ENCODE measurements at regions not wholly inside any gene's neighbourhood (a gene's known extent, or its start where the extent isn't known, plus 50 kb on each side); places are given as distances from the start of the nearest gene placed in this dataset.

- no peak for TF ChIP-seq CTCF (IDR thresholded peaks at IDR 0.05; ENCODE audit: insufficient read depth, low read depth, low read length)
- ChIA-PET POLR2A (no interaction called here), CTCF (no interaction called here)
- Histone ChIP-seq H3K27me3 (ENCODE audit: control insufficient read depth, insufficient read depth, low read length) (no peaks in the 10 kb centered on the region), H3K4me3 (ENCODE audit: low read depth, low read length) (no peak overlapping the region), H3K36me3 (ENCODE audit: control insufficient read depth, insufficient read depth, low read length) (no peaks in the 10 kb centered on the region)
- no peak for DNase-seq (ENCODE audit: low read depth)
Observed at GRCh38 chr16:5769513-5769912, 671.9 kb upstream of the EEF2KMT start.

DNA sequence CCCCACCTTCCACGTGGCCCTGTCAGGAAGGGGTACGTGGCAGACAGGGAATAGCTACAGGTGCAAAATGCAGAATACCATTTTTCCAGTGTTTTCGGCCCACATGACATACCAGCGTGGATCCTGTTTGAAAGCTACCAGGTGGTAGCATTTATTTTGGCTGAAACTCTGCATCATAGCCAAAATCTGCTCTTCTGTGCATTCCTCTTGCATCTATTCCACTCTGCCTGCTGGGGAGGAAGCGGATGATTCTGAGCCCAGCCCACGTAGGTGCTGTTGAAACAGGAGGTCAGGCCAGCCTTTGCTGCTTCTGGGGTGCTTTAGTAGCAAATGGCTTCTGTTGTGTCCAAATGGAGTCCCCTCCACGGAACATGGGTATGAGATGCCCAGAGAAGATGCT is 670.9 kb upstream of the EEF2KMT start:
- TF ChIP-seq CTCF (IDR thresholded peaks at IDR 0.05; ENCODE audit: insufficient read depth, low read depth, low read length) = no peak
- H3K36me3 ChIP-seq (ENCODE audit: control insufficient read depth, insufficient read depth, low read length) = no peaks in the 10 kb centered on the region
- no peak for DNase-seq (ENCODE audit: low read depth)
- no peak overlapping the region for H3K4me3 ChIP-seq (ENCODE audit: low read depth, low read length)
- POLR2A ChIA-PET = no interaction called here
- CTCF ChIA-PET = no interaction called here
- no peaks in the 10 kb centered on the region for H3K27me3 ChIP-seq (ENCODE audit: control insufficient read depth, insufficient read depth, low read length)

DNA sequence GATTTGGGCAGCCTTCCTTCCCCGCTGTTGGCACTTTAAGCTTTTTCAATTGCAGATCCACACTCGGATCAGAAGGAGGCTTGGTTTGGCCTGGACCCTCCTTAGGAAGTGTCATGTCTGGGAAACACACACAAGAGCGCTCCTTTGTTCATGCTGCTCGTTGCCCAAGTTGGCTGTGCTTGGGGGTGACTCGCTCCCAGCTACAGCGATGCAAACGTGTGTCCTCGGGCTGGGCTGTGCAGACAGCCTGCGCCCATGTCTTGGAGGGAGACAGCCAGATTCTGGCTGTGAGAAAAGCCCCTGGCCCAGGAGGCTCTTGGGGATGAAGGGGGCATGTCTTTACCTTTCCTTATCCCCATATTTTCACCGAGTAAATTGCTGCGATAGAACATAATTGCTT is 665.6 kb upstream of the EEF2KMT start:
- POLR2A ChIA-PET = no interaction called here

DNA sequence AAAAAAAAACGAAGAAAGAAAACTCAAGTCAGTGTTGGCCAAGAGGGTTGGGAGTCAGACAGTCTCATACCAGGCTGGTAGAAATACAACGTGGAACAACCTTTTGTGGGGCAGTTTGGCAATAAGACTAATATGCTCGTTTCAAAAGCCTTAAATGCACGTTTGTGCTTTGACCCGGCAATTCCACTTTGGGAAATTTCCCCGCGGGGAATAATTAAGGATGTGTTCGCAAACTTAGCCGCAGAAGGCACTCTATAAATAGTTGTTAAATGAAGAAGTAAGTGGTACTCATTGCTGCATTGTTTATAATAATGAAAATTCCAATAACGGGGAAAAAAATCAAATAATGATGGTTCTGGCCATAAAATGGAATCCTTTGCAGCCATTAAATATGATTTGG is 664.8 kb upstream of the EEF2KMT start:
- H3K36me3 ChIP-seq (ENCODE audit: control insufficient read depth, insufficient read depth, low read length) = no peaks in the 10 kb centered on the region
- no peak for TF ChIP-seq CTCF (IDR thresholded peaks at IDR 0.05; ENCODE audit: insufficient read depth, low read depth, low read length)
- no peaks in the 10 kb centered on the region for H3K27me3 ChIP-seq (ENCODE audit: control insufficient read depth, insufficient read depth, low read length)
- no peak overlapping the region for H3K4me3 ChIP-seq (ENCODE audit: low read depth, low read length)
- no peak for DNase-seq (ENCODE audit: low read depth)
- CTCF ChIA-PET = no interaction called here
- POLR2A ChIA-PET = no interaction called here

More for the DNA sequence above, 665.6 kb upstream of the EEF2KMT start:
- TF ChIP-seq CTCF (IDR thresholded peaks at IDR 0.05; ENCODE audit: insufficient read depth, low read depth, low read length) = no peak
- CTCF ChIA-PET = no interaction called here
- H3K27me3 ChIP-seq (ENCODE audit: control insufficient read depth, insufficient read depth, low read length) = no peaks in the 10 kb centered on the region
- DNase-seq (ENCODE audit: low read depth) = no peak
- H3K36me3 ChIP-seq (ENCODE audit: control insufficient read depth, insufficient read depth, low read length) = no peaks in the 10 kb centered on the region
- H3K4me3 ChIP-seq (ENCODE audit: low read depth, low read length) = no peak overlapping the region

- ChIA-PET CTCF (no interaction called here), POLR2A (no interaction called here)
- no peak for DNase-seq (ENCODE audit: low read depth)
- H3K27me3 ChIP-seq (ENCODE audit: control insufficient read depth, insufficient read depth, low read length) = no peaks in the 10 kb centered on the region
- H3K36me3 ChIP-seq (ENCODE audit: control insufficient read depth, insufficient read depth, low read length) = no peaks in the 10 kb centered on the region
- no peak for TF ChIP-seq CTCF (IDR thresholded peaks at IDR 0.05; ENCODE audit: insufficient read depth, low read depth, low read length)
- no peak overlapping the region for H3K4me3 ChIP-seq (ENCODE audit: low read depth, low read length)
Observed at GRCh38 chr16:5761592-5761991, 664.0 kb upstream of the EEF2KMT start.
